IMR-90 (cell line): ENCODE measurements at regions not wholly inside any gene's neighbourhood (a gene's known extent, or its start where the extent isn't known, plus 50 kb on each side); places are given as distances from the start of the nearest gene placed in this dataset.

ENCODE experiments used
- ATAC-seq: fragments of 200-7000 bp; cut with Tn5 transposase; 2 replicates; pipeline ENCODE4 v1.9.1; 2020; ENCODE audit warnings: low read depth, mild to moderate bottlenecking, moderate library complexity
- BruUV-seq: library from RNA; stranded (reverse); fragments of 400-500 nt; replicated peaks from 2 replicates; lab custom pipeline; 2021; lab: Mats Ljungman, UMichigan
- CTCF ChIA-PET: fragments of 300-600 bp; formaldehyde crosslinking; extraction: SDS; loops from one replicate; lab custom pipeline; 2021; ENCODE audit warnings: antibody characterized with exemption; lab: Yijun Ruan, JAX
- POLR2A ChIA-PET: fragments of 300-600 bp; sonication (Branson Sonifier 250); formaldehyde crosslinking; loops from one replicate; lab custom pipeline; 2022; ENCODE audit warnings: antibody characterized with exemption; ENCODE audit not compliant: unreplicated experiment; lab: Charles Lee
- DNase-seq: peaks from one replicate; pipeline ENCODE4 v3.0.0; 2013
- H2AFZ ChIP-seq: replicated peaks from 2 replicates; pipeline ENCODE3; 2013; ENCODE audit warnings: low read length, mild to moderate bottlenecking; ENCODE audit not compliant: poor library complexity
- H2AK5ac ChIP-seq: 2 replicates; pipeline ENCODE4 v1.6.1; 2013; ENCODE audit warnings: low read depth, low read length, inconsistent platforms
- H2AK9ac ChIP-seq: replicated peaks from 2 replicates; pipeline ENCODE3; 2013; ENCODE audit warnings: mild to moderate bottlenecking, low read depth, low read length, moderate library complexity; ENCODE audit not compliant: poor library complexity
- H2BK120ac ChIP-seq: 2 replicates; pipeline ENCODE4 v1.6.1; 2013; ENCODE audit warnings: low read depth, low read length, inconsistent platforms
- H2BK15ac ChIP-seq: 3 replicates; pipeline ENCODE4 v1.6.1; 2013; ENCODE audit warnings: low read depth, low read length, inconsistent platforms
- H2BK20ac ChIP-seq: 2 replicates; pipeline ENCODE4 v1.6.1; 2013; ENCODE audit warnings: low read depth, mild to moderate bottlenecking, inconsistent platforms, low read length, moderate library complexity
- H2BK5ac ChIP-seq: 2 replicates; pipeline ENCODE4 v1.6.1; 2013; ENCODE audit warnings: mild to moderate bottlenecking, low read depth, low read length, inconsistent platforms; ENCODE audit not compliant: poor library complexity, severe bottlenecking
- H3K14ac ChIP-seq: replicated peaks from 2 replicates; pipeline ENCODE4 v1.6.1; 2013; ENCODE audit warnings: low read depth, low read length, inconsistent platforms
- H3K18ac ChIP-seq: 2 replicates; pipeline ENCODE4 v1.6.1; 2013; ENCODE audit warnings: low read depth, low read length, control low read depth
- H3K23ac ChIP-seq: 2 replicates; pipeline ENCODE4 v1.6.1; 2013; ENCODE audit warnings: low read depth, low read length, inconsistent platforms
- H3K27ac ChIP-seq: 2 replicates; pipeline ENCODE4 v1.5.1; 2013; ENCODE audit warnings: mild to moderate bottlenecking, control low read depth, low read length; ENCODE audit not compliant: insufficient read depth
- H3K27me3 ChIP-seq: 2 replicates; pipeline ENCODE4 v1.6.1; 2013; ENCODE audit warnings: low read length; ENCODE audit not compliant: control insufficient read depth, insufficient read depth
- H3K36me3 ChIP-seq: 2 replicates; pipeline ENCODE4 v1.6.1; 2013; ENCODE audit warnings: low read length, mixed read lengths; ENCODE audit not compliant: control insufficient read depth, insufficient read depth
- H3K4ac ChIP-seq: 2 replicates; pipeline ENCODE4 v1.6.1; 2013; ENCODE audit warnings: low read depth, low read length, inconsistent platforms
- H3K4me1 ChIP-seq: 2 replicates; pipeline ENCODE4 v1.6.1; 2013; ENCODE audit warnings: low read length, mixed read lengths; ENCODE audit not compliant: control insufficient read depth, insufficient read depth
- H3K4me2 ChIP-seq: 2 replicates; pipeline ENCODE4 v1.6.1; 2013; ENCODE audit warnings: low read depth, mild to moderate bottlenecking, control low read depth, low read length, moderate library complexity
- H3K4me3 ChIP-seq: 2 replicates; pipeline ENCODE4 v1.5.1; 2013; ENCODE audit warnings: low read depth, mild to moderate bottlenecking, control low read depth, low read length, moderate library complexity; ENCODE audit not compliant: insufficient read depth
- H3K56ac ChIP-seq: 2 replicates; pipeline ENCODE4 v1.6.1; 2013; ENCODE audit warnings: low read length, inconsistent platforms; ENCODE audit not compliant: insufficient read depth; ENCODE audit errors: extremely low read depth
- H3K79me1 ChIP-seq, 2 experiments: 2 replicates each; pipeline ENCODE4 v1.6.1; 2013; ENCODE audit warnings: low read length in 2 of 2, inconsistent platforms in 1 of 2, low read depth in 1 of 2
- H3K9ac ChIP-seq: 2 replicates; pipeline ENCODE4 v1.6.1; 2013; ENCODE audit warnings: low read depth, low read length, control low read depth
- H3K9me1 ChIP-seq: 2 replicates; pipeline ENCODE4 v1.6.1; 2013; ENCODE audit warnings: low read length, inconsistent platforms; ENCODE audit not compliant: insufficient read depth
- H3K9me3 ChIP-seq: 2 replicates; pipeline ENCODE4 v1.6.1; 2013; ENCODE audit warnings: low read length; ENCODE audit not compliant: control insufficient read depth, insufficient read depth
- H4K20me1 ChIP-seq: 2 replicates; pipeline ENCODE4 v1.6.1; 2013; ENCODE audit warnings: low read length, inconsistent platforms; ENCODE audit not compliant: insufficient read depth
- H4K5ac ChIP-seq: 2 replicates; pipeline ENCODE4 v1.6.1; 2013; ENCODE audit warnings: mild to moderate bottlenecking, low read depth, low read length, control low read depth
- H4K8ac ChIP-seq, 2 experiments: 2 replicates each; pipeline ENCODE4 v1.6.1; 2013; ENCODE audit warnings: low read depth in 2 of 2, low read length in 2 of 2, control low read depth in 1 of 2, inconsistent platforms in 1 of 2
- H4K91ac ChIP-seq: 2 replicates; pipeline ENCODE4 v1.6.1; 2013; ENCODE audit warnings: low read depth, low read length, inconsistent platforms; ENCODE audit not compliant: insufficient read depth
- NFE2L2 ChIP-seq: fragments of 150-350 bp; IDR thresholded peaks from 2 replicates; pipeline ENCODE4 v1.6.1; 2016; ENCODE audit warnings: low read depth, mild to moderate bottlenecking, low read length
- RAD21 ChIP-seq: IDR thresholded peaks from 2 replicates; pipeline ENCODE4 v1.6.1; 2012; ENCODE audit warnings: low read length, improper control_type of control experiment
- WGBS, 2 experiments: methylation state at CpG; one replicate each; pipeline versions ENCODE4 v1.1.5 to v1.1.7; 2013; ENCODE audit warnings: missing lambda C conversion rate in 2 of 2; ENCODE audit not compliant: insufficient read length in 1 of 2; ENCODE audit errors: extremely low coverage in 2 of 2; 5-methylcytosine and 5-hydroxymethylcytosine counted together
- dilution Hi-C: fragments of 300-500 bp; cut with HindIII; formaldehyde crosslinking; loops from one replicate; pipeline ENCODE4 v1.14.3; 2018; ENCODE audit warnings: low sequenced_read_pairs; ENCODE audit not compliant: unreplicated experiment
- in situ Hi-C: fragments of 300-500 bp; cut with MboI; formaldehyde crosslinking; loops from 3 replicates; pipeline ENCODE4 v1.14.3; 2019; ENCODE audit warnings: low sequenced_read_pairs, inconsistent platforms, mixed read lengths
- intact Hi-C: fragments of 100-400 bp; cut with micrococcal nuclease; formaldehyde crosslinking; loops from 2 replicates; pipeline ENCODE4 v1.10.0; 2022
- TF ChIP-seq, protein P1 (sequence below): fragments of 150-350 bp; IDR thresholded peaks from 2 replicates; pipeline ENCODE4 v1.6.1; 2016; ENCODE audit warnings: low read depth, mild to moderate bottlenecking, low read length, moderate library complexity, borderline replicate concordance

DNA sequence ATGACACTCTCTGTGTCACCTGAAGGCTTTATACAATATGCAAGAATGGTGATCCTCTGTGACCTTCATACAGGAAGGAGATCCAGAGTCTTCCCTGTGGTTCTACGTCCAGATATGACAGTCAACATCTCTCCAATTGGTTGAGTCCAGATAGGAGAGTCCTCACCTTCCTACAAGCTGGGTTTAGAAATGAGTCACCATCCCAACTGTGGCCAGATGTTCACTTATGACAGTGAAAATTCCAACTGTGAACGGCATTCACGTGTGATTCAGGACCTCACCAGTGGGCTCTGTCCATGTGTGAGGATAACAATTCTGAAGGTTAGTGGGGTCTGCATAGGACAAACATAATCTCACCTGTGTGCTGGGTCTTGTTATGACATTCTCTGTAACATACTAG lies 52.5 kb upstream of the ZNF728 start:
- in situ Hi-C loops (no loop called here), intact Hi-C loops (no loop called here), dilution Hi-C loops (no loop called here)
- Histone ChIP-seq H3K56ac (no peak overlapping the region), H2AK5ac (no peak overlapping the region), H2BK120ac (no peak overlapping the region), H4K20me1 (no peaks in the 10 kb centered on the region), H3K9me1 (no peaks in the 10 kb centered on the region), H2BK20ac (no peak overlapping the region), H3K4ac (no peak overlapping the region), H3K9me3 (peaks cover 22% of the 10 kb centered on the region), H4K5ac (no peak overlapping the region), H3K4me1 (no peaks in the 10 kb centered on the region), H3K9ac (no peak overlapping the region), H3K4me3 (no peak overlapping the region), H2BK5ac (no peak overlapping the region), H2AFZ (no peak overlapping the region), H3K23ac (no peak overlapping the region), H3K4me2 (no peak overlapping the region), H3K27me3 (no peaks in the 10 kb centered on the region), H4K91ac (no peak overlapping the region), H2BK15ac (no peak overlapping the region), H3K18ac (no peak overlapping the region), H2AK9ac (no peak overlapping the region), H3K79me1 (no peaks in the 10 kb centered on the region), H3K14ac (no peak overlapping the region), H4K8ac (no peak overlapping the region), H3K36me3 (no peaks in the 10 kb centered on the region), H3K27ac (no peak overlapping the region)
- POLR2A ChIA-PET, result no interaction called here
- no peak for ATAC-seq
- DNase-seq, result no peak
- no TSS peak for BruUV-seq
- WGBS, 2 experiments, result 80% methylated on average over 1 of the region's 3 CpGs; no CpG with 5 or more reads in 1 of the 2 experiments
- TF ChIP-seq NFE2L2, result no peak
- TF ChIP-seq RAD21, result no peak
- TF ChIP-seq, protein P1, sequence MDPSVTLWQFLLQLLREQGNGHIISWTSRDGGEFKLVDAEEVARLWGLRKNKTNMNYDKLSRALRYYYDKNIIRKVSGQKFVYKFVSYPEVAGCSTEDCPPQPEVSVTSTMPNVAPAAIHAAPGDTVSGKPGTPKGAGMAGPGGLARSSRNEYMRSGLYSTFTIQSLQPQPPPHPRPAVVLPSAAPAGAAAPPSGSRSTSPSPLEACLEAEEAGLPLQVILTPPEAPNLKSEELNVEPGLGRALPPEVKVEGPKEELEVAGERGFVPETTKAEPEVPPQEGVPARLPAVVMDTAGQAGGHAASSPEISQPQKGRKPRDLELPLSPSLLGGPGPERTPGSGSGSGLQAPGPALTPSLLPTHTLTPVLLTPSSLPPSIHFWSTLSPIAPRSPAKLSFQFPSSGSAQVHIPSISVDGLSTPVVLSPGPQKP, result no peak
- CTCF ChIA-PET, result no interaction called here
